Neural cell (in vitro differentiated cells): ENCODE measurements at regions not wholly inside any gene's neighbourhood (a gene's known extent, or its start where the extent isn't known, plus 50 kb on each side); places are given as distances from the start of the nearest gene placed in this dataset.

Experiments used
- H2AFZ ChIP-seq: fragments of 200-600, 300-800 bp; sonication (generic), shearing (Covaris generic); 2 replicates; pipeline ENCODE4 v1.6.0; 2014; ENCODE audit warnings: low read depth, mild to moderate bottlenecking, antibody characterized with exemption, low read length, moderate library complexity
- H3F3A ChIP-seq: fragments of 200-600 bp; shearing (Covaris generic); 2 replicates; pipeline ENCODE4 v1.6.1; 2016; ENCODE audit warnings: mild to moderate bottlenecking, moderate library complexity, mixed read lengths, antibody characterized with exemption, low read length; ENCODE audit not compliant: insufficient read depth, poor library complexity, severe bottlenecking
- H3K27ac ChIP-seq: fragments of 200-600, 300-800 bp; sonication (generic), shearing (Covaris generic); 2 replicates; pipeline ENCODE4 v1.5.1; 2014; ENCODE audit warnings: mild to moderate bottlenecking, low read length, moderate library complexity
- H3K27me3 ChIP-seq: fragments of 300-800, 200-600 bp; sonication (generic), shearing (Covaris generic); 2 replicates; pipeline ENCODE4 v1.6.0; 2014; ENCODE audit warnings: mild to moderate bottlenecking, low read depth, low read length, moderate library complexity; ENCODE audit not compliant: insufficient read depth
- H3K36me3 ChIP-seq: fragments of 300-800, 200-600 bp; sonication (generic), shearing (Covaris generic); 2 replicates; pipeline ENCODE4 v1.5.1; 2014; ENCODE audit warnings: mild to moderate bottlenecking, antibody characterized with exemption, low read length, moderate library complexity; ENCODE audit not compliant: insufficient read depth
- H3K4me2 ChIP-seq: fragments of 300-800, 200-600 bp; sonication (generic), shearing (Covaris generic); 2 replicates; pipeline ENCODE4 v1.6.0; 2014; ENCODE audit warnings: mild to moderate bottlenecking, low read length
- H3K4me3 ChIP-seq: fragments of 300-800, 200-600 bp; sonication (generic), shearing (Covaris generic); 2 replicates; pipeline ENCODE4 v1.5.1; 2014; ENCODE audit warnings: mild to moderate bottlenecking, low read length, moderate library complexity
- H3K79me2 ChIP-seq: fragments of 200-600 bp; shearing (Covaris generic); replicated peaks from 2 replicates; pipeline ENCODE4 v1.6.0; 2014; ENCODE audit warnings: mild to moderate bottlenecking, low read length, moderate library complexity; ENCODE audit not compliant: insufficient read depth
- H3K9ac ChIP-seq: fragments of 300-800, 200-600 bp; sonication (generic), shearing (Covaris generic); 2 replicates; pipeline ENCODE4 v1.6.1; 2016; ENCODE audit warnings: mild to moderate bottlenecking, low read length, mixed read lengths
- H3K9me2 ChIP-seq: fragments of 200-600 bp; shearing (Covaris generic); 2 replicates; pipeline ENCODE4 v1.6.1; 2016; ENCODE audit warnings: mild to moderate bottlenecking, low read length, mixed read lengths; ENCODE audit not compliant: insufficient read depth
- H3K9me3 ChIP-seq: fragments of 200-600, 300-800 bp; sonication (generic), shearing (Covaris generic); 2 replicates; pipeline ENCODE4 v1.6.1; 2016; ENCODE audit warnings: mild to moderate bottlenecking, mixed run types, low read length, moderate library complexity, mixed read lengths
- H4K20me1 ChIP-seq: fragments of 200-600 bp; shearing (Covaris generic); 2 replicates; pipeline ENCODE4 v1.6.1; 2016; ENCODE audit warnings: mild to moderate bottlenecking, mixed run types; ENCODE audit not compliant: insufficient read depth
- EP300 ChIP-seq: fragments of 450-650 bp; conservative IDR thresholded peaks from 2 replicates; pipeline ENCODE4 v1.6.1; 2014; ENCODE audit warnings: antibody characterized with exemption, mild to moderate bottlenecking, moderate library complexity; ENCODE audit not compliant: poor library complexity, severe bottlenecking
- EZH2 ChIP-seq: fragments of 200-600, 300-800 bp; shearing (Covaris generic), sonication (generic); IDR thresholded peaks from 2 replicates; pipeline ENCODE4 v1.6.1; 2014; ENCODE audit warnings: antibody characterized with exemption, low read length, borderline replicate concordance, mild to moderate bottlenecking; ENCODE audit not compliant: insufficient read depth, poor library complexity, severe bottlenecking
- MXI1 ChIP-seq: fragments of 450-650 bp; conservative IDR thresholded peaks from 2 replicates; pipeline ENCODE4 v1.6.1; 2014; ENCODE audit warnings: antibody characterized with exemption, mild to moderate bottlenecking; ENCODE audit not compliant: poor library complexity, severe bottlenecking
- POLR2AphosphoS5 ChIP-seq: IDR thresholded peaks from 2 replicates; pipeline ENCODE4 v1.6.1; 2012
- RAD21 ChIP-seq: fragments of 450-650 bp; conservative IDR thresholded peaks from 2 replicates; pipeline ENCODE4 v1.6.1; 2014; ENCODE audit warnings: antibody characterized with exemption, mild to moderate bottlenecking, moderate library complexity
- SMC3 ChIP-seq: fragments of 450-650 bp; conservative IDR thresholded peaks from 2 replicates; pipeline ENCODE4 v1.6.1; 2014; ENCODE audit warnings: antibody characterized with exemption, mild to moderate bottlenecking, moderate library complexity; ENCODE audit not compliant: poor library complexity
- TAF1 ChIP-seq: IDR thresholded peaks from 2 replicates; pipeline ENCODE4 v1.6.1; 2012; ENCODE audit warnings: low read depth
- TF ChIP-seq, protein P1 (sequence below): IDR thresholded peaks from 2 replicates; pipeline ENCODE4 v1.6.1; 2012; ENCODE audit warnings: borderline replicate concordance
- TF ChIP-seq, protein P2 (sequence below): fragments of 450-650 bp; IDR thresholded peaks from 2 replicates; pipeline ENCODE4 v1.5.1; 2014; ENCODE audit warnings: antibody characterized with exemption, mild to moderate bottlenecking, moderate library complexity; ENCODE audit not compliant: poor library complexity, severe bottlenecking

DNA sequence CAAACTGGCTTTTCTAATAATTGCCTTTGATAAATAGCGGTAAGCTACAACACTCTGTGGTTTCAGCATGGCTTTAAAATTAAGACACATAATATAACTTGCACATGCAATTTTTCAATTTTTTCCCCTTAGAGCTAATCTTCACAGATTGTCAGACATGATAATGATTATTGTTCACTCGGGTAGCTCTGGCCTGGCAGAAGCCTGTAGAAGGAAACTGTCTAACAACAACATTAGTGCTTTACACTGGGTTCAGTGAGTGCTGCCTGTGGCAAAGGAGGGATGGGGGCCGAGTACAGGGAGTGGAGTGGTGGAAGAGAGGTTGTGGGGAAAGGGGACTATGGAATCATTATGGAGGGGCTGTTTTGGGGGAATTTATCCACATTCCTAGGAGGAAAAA, 67.2 kb upstream of the AUTS2 start:
- Histone ChIP-seq H3K4me2 (no peak overlapping the region), H3K79me2 (no peaks in the 10 kb centered on the region), H2AFZ (no peak overlapping the region), H4K20me1 (no peaks in the 10 kb centered on the region), H3K9me2 (no peaks in the 10 kb centered on the region), H3K4me3 (no peak overlapping the region), H3K27me3 (peaks cover 3% of the 10 kb centered on the region), H3F3A (no peaks in the 10 kb centered on the region), H3K27ac (no peak overlapping the region), H3K9ac (no peak overlapping the region), H3K9me3 (peaks cover 6% of the 10 kb centered on the region), H3K36me3 (no peaks in the 10 kb centered on the region)
- TF ChIP-seq MXI1: no peak
- TF ChIP-seq, protein P1, sequence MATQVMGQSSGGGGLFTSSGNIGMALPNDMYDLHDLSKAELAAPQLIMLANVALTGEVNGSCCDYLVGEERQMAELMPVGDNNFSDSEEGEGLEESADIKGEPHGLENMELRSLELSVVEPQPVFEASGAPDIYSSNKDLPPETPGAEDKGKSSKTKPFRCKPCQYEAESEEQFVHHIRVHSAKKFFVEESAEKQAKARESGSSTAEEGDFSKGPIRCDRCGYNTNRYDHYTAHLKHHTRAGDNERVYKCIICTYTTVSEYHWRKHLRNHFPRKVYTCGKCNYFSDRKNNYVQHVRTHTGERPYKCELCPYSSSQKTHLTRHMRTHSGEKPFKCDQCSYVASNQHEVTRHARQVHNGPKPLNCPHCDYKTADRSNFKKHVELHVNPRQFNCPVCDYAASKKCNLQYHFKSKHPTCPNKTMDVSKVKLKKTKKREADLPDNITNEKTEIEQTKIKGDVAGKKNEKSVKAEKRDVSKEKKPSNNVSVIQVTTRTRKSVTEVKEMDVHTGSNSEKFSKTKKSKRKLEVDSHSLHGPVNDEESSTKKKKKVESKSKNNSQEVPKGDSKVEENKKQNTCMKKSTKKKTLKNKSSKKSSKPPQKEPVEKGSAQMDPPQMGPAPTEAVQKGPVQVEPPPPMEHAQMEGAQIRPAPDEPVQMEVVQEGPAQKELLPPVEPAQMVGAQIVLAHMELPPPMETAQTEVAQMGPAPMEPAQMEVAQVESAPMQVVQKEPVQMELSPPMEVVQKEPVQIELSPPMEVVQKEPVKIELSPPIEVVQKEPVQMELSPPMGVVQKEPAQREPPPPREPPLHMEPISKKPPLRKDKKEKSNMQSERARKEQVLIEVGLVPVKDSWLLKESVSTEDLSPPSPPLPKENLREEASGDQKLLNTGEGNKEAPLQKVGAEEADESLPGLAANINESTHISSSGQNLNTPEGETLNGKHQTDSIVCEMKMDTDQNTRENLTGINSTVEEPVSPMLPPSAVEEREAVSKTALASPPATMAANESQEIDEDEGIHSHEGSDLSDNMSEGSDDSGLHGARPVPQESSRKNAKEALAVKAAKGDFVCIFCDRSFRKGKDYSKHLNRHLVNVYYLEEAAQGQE: no peak
- no peak for TF ChIP-seq RAD21
- TF ChIP-seq SMC3: no peak
- TF ChIP-seq, protein P2, sequence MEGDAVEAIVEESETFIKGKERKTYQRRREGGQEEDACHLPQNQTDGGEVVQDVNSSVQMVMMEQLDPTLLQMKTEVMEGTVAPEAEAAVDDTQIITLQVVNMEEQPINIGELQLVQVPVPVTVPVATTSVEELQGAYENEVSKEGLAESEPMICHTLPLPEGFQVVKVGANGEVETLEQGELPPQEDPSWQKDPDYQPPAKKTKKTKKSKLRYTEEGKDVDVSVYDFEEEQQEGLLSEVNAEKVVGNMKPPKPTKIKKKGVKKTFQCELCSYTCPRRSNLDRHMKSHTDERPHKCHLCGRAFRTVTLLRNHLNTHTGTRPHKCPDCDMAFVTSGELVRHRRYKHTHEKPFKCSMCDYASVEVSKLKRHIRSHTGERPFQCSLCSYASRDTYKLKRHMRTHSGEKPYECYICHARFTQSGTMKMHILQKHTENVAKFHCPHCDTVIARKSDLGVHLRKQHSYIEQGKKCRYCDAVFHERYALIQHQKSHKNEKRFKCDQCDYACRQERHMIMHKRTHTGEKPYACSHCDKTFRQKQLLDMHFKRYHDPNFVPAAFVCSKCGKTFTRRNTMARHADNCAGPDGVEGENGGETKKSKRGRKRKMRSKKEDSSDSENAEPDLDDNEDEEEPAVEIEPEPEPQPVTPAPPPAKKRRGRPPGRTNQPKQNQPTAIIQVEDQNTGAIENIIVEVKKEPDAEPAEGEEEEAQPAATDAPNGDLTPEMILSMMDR: no peak
- TF ChIP-seq TAF1: no peak
- no peak for TF ChIP-seq EZH2
- peak; percentile 18 for TF ChIP-seq EP300
- peak; percentile 35 for TF ChIP-seq POLR2AphosphoS5

DNA sequence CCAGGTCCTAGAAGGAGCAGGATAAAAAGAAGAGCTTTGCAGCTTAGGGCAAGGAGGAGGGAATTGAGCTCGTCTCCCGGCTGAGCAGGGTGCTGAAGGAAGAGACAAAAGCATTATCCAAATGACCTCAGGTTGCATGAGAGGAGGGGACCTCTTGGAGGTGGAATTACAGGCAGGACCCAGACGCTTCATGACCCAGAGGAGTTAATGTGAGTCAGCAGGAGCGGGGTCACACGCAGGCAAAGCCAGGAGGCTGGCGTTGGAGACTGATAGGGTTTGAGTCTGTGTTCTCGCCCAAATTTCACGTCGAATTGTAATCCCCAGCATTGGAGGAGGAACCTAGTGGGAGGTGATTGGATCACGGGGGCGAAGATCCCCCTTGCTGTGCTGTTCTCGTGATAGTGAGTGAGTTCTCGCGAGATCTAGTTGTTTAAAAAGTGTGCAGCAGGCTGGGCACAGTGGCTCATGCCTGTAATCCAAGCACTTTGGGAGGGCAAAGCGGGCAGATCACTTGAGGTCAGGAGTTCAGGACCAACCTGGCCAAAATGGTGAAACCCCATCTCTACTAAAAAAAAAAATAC, 63.7 kb upstream of the AUTS2 start:
- H4K20me1 ChIP-seq: no peaks in the 10 kb centered on the region
- TF ChIP-seq MXI1: no peak
- no peaks in the 10 kb centered on the region for H3K9me2 ChIP-seq
- H2AFZ ChIP-seq: no peak overlapping the region
- H3K36me3 ChIP-seq: no peaks in the 10 kb centered on the region
- no peak overlapping the region for H3K9ac ChIP-seq
- H3F3A ChIP-seq: no peaks in the 10 kb centered on the region
- peaks cover 3% of the 10 kb centered on the region for H3K27me3 ChIP-seq
- H3K4me2 ChIP-seq: no peak overlapping the region
- no peak overlapping the region for H3K27ac ChIP-seq
- no peaks in the 10 kb centered on the region for H3K9me3 ChIP-seq
- H3K4me3 ChIP-seq: no peak overlapping the region
- H3K79me2 ChIP-seq: no peaks in the 10 kb centered on the region

DNA sequence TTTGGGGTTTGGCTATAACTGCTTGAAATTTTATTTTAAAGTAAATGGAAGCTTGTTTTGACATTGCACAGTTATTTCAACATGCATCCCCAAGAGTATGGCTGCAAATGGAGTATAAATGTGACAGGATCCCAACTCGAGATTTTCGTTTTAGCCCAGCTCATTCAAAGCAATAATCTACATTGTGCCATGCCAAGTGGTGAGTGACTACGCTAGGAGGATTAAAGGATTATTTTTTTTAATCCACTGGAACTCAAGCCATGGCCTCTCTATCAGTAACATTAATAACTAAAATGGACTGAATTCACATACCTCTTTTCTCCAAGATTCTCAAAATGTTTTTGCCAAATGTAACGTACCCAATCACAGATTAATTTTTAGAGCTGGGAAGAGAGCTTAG, 60.6 kb upstream of the AUTS2 start:
- no peak overlapping the region for H3K9ac ChIP-seq
- no peaks in the 10 kb centered on the region for H3K9me3 ChIP-seq
- H3K36me3 ChIP-seq: no peaks in the 10 kb centered on the region
- H4K20me1 ChIP-seq: no peaks in the 10 kb centered on the region
- no peak overlapping the region for H3K4me2 ChIP-seq
- H3K27me3 ChIP-seq: peaks cover 3% of the 10 kb centered on the region
- H3K9me2 ChIP-seq: no peaks in the 10 kb centered on the region
- H3K4me3 ChIP-seq: no peak overlapping the region
- H3K27ac ChIP-seq: no peak overlapping the region
- H3K79me2 ChIP-seq: no peaks in the 10 kb centered on the region
- H2AFZ ChIP-seq: no peak overlapping the region
- H3F3A ChIP-seq: no peaks in the 10 kb centered on the region
- TF ChIP-seq TAF1: no peak
- TF ChIP-seq, protein P1: no peak
- no peak for TF ChIP-seq RAD21
- TF ChIP-seq POLR2AphosphoS5: no peak
- no peak for TF ChIP-seq MXI1
- TF ChIP-seq, protein P2: no peak
- TF ChIP-seq SMC3: no peak
- TF ChIP-seq EP300: no peak
- no peak for TF ChIP-seq EZH2
